GM12891 (cell line): ENCODE measurements at regions not wholly inside any gene's neighbourhood (a gene's known extent, or its start where the extent isn't known, plus 50 kb on each side); places are given as distances from the start of the nearest gene placed in this dataset.

ENCODE experiments used
- POLR2A ChIP-seq: IDR thresholded peaks from 2 replicates; pipeline ENCODE4 v1.6.1; 2011; ENCODE audit warnings: low read depth, low read length, control low read depth
- POLR2AphosphoS5 ChIP-seq: IDR thresholded peaks from 2 replicates; pipeline ENCODE4 v1.6.1; 2011; ENCODE audit warnings: low read depth, low read length, control low read depth
- SPI1 ChIP-seq: IDR thresholded peaks from 2 replicates; pipeline ENCODE4 v1.6.1; 2011; ENCODE audit warnings: low read depth, low read length, control low read depth

DNA sequence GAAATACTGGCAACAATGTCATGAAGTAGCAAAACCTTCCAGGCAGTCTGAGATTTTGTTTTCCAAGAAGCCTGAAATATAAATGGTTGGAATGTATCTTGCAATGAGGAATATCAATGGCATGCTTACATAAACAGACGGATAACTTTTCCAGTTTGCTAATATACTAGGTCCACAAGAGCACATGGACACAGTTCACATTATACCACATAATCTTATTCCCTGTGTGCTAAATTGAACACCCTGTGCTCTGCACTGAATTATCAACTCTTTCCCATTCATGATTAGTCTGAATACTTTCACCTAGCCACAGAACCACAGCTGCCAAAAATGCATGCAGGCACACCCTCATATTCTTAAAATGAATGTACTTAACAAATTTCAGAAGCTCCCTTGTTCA, 274.3 kb downstream of the COL12A1 start:
- TF ChIP-seq POLR2AphosphoS5 (no peak), POLR2A (no peak), SPI1 (no peak)
